ENCODE measurements at regions not wholly inside any gene's neighbourhood (a gene's known extent, or its start where the extent isn't known, plus 50 kb on each side); places are given as distances from the start of the nearest gene placed in this dataset.

- DNase-seq: no peak
These were observed 72.3 kb downstream of the GMNC start for GRCh38 chr3:190790185-190790584.

DNA sequence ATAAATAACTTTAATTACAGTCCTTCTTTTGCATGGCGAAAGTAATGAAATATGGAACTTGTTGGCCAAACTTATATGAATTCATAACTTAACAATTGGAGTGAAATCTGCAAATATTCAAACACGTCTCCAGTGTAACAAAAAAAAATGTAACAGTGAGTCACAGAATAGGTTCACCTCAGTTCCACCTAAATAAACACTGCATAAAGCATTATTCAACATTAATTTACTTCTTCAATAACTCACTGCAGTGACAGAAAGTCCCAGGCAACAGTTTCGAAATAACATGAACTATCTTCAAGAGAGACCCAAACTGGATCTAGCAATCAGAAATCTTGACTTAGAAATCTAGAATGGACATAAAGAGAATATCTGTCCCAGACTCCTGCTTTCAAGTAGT is 75.6 kb downstream of the GMNC start:
- no peak for DNase-seq

GRCh38 chr3:190785047-190785446 is 77.4 kb downstream of the GMNC start:
- DNase-seq: no peak

DNA sequence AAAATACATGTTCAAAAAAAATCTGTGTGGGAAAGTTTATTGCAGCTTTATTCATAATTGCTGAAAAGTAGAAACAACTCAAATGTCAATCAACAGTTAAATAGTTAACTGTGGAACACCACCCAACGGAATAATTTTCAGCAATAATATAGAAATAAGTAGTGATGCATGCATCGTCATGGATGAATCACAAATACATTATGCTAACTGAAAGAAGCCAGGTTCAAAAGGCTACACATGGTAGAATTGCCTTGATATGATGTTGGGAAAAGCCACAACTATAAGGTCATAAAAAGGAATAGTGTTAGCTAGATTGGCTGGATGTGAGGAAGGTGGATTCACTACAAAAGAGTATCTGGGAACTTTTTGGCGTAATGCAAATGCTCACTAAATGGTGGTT is 82.0 kb downstream of the GMNC start:
- DNase-seq: no peak

GRCh38 chr3:190774633-190775032 is 87.9 kb downstream of the GMNC start:
- no peak for DNase-seq

DNA sequence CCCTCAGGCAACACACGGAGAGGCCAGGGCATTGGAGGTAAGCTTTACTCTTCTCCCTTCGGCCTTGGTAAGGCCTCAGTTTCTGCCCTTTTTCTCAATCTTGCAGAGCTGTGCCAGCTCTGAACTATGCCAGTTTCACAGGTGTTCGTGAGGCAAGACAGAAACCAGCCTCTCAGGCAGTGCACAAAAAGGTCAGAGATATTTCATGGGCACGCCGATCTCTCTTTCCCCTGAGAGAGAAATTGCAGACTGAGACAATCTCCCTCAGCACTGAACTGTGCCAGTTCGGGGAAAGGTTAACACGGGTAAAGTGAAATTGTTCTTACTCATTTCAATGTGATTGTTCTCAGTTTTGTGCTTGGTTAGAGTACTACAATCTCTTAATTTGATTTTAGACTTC is 88.5 kb downstream of the GMNC start:
- DNase-seq: no peak

DNA sequence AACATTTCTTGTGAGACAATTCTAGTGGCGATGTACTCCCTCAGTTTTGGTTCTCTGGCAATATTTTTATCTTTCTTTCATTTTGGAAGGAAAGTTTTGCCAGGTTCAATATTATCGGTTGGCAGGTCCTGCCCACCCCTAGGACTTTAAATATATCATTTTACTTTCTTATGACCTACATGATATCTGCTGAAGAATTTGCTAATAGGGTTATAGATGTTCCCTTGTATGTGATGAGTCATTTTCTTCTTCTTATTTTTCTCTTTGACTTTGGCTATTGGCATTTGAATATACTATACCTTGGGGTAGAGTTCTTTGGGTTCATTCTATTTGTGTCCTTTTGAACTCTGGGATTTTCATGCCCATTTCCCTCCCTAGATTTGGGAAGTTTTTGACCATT is 89.7 kb downstream of the GMNC start:
- no peak for DNase-seq

DNA sequence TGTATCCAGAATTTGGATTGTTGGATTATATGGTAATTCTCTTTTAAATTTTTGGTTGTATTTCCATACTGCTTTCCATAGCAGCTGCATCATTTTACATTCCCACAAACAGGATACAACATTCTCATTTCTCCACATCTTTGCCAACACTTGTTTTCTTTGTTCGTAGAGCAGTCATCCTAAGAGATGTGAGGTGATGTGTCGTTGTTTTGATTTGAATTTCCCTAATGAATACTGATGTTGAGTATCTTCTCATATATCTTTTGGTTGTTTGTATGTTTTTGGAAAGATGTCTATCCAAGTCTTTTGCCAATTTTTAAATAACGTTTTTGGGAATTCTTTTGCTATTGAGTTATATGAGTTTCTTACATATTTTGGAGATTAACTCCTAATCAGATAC is 93.6 kb downstream of the GMNC start:
- no peak for DNase-seq

DNA sequence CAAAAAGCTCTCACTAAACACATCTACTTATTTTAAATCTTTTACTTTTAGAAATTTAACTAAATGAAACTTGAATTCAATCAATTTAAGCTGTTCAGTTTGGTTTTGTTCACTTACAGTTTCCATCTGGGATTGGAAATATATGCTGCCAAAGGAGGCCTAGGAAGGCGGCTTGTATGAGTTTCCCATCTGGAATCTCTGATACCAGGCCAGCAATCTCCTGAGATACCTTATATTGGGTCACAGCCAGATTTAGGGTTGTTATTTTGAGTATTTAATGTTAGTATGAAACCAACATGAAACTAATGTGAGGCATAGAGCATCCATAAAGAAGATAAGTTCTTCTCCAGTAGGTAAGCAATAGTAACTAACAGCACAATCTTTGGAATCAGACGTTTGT is 94.6 kb downstream of the GMNC start:
- DNase-seq: no peak

GRCh38 chr3:190764231-190765134 is 98.0 kb downstream of the GMNC start:
- DNase-seq: no peak

GRCh38 chr3:190762801-190763200 is 99.7 kb downstream of the GMNC start:
- DNase-seq: no peak

- no peak for DNase-seq
These were observed 114.9 kb downstream of the GMNC start for GRCh38 chr3:190747571-190747970.

DNA sequence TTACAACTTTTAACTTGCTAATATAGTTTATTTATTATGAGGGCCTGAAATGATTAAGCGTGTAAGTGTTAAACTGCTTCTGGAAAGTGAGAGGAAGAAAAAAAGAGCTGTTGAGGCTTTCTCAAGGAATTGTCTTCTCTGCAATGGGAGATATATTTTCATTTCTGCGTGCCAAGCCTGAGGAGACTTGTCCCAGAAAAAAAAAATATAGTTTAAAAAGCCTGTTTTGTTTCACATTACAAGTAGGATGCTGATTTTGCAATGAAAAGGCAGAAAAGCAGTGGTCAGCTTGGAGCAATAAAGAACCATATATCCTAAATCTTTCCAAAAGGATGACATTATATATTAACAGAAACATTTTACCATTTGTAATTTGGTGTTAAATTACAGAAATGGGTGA is 115.5 kb downstream of the GMNC start:
- no peak for DNase-seq

GRCh38 chr3:190746531-190746930 is 116.0 kb downstream of the GMNC start:
- DNase-seq: no peak

DNA sequence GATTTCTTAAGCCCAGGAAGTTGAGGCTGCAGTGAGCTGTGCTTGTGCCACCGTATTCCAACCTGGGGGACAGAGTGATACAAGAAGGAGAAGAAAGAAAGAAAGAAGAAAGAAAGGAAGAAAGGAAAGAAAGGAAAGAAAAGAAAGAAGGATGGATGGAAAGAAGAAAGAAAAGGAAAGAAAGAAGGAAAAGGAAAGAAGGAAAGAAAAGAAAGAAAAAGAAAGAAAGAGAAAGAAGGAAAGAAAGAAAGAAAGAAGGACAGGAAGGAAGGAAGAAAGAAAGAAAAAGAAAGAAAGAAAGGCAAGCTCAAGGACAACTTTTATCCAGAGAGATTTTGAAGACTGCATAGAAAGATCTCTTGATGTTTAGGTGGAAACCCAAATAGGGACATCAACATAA is 120.7 kb downstream of the GMNC start:
- DNase-seq: no peak

DNA sequence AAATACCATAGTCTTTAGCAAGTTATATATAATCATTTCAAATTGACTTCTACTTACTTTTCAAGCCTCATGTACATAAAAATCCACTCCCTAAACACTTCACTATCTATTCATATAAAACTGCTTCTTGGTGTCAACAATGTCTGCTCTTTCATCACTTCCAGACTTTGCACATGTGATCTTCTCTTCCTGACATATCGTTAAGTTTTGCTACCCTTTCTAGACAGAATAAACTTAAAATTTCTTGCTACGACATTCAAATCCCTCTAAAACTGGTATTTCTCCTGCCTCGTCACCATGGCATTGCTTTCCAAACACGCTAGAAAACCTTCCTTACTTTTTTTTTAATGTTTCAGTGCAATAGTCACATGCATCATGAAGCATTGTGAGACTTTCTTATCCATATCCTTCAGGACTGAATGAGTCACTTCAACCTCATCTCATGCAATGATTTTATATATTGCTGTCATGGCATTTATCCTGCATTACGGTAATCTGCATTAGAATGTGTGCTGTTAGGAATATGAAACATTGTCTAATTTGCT is 122.8 kb downstream of the GMNC start:
- no peak for DNase-seq

DNA sequence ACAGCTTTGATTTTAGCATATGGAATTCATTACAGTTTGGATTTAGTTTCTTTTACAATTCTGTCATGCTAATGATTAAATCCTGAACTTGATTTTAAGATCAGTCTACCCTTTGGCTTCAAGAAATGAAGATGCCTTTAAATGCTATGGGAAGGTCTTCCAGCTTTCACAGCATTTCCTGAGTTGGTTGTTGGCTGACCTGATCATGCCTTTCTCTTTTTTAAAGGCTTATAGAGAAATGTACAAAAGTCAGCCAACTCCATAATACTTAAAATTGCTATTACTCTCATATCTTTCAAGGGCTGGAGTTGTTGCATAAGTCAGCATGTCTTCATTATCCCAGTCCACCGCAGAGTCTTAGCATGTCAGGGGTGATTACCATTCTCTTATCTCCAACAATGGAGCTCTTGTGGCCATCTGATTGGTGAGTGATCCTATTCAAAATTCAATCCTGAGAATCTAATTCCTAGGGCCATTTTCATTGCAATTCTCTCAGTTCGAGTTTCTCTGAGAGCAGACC is 123.8 kb downstream of the GMNC start:
- DNase-seq: no peak

DNA sequence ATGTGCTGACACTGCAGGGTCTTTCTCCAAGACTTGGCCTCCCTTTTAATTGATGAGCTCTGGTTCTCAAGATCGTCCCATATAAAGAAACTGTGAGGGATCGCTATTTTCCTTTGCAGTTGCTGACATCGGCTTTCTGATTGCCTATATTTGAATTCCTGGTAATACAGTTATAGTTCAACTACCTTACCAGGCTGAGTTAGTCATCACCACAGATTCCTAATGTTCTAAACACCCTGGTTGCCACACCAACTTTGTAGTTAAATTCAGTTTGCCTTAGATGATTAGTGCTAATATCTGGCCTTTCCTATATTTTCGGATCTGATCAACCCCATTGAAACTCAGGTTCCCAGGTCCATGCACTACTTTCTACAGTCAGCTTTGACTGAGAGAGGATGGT is 125.0 kb downstream of the GMNC start:
- no peak for DNase-seq

- no peak for DNase-seq
These were observed 128.0 kb downstream of the GMNC start for GRCh38 chr3:190734490-190734889.

DNA sequence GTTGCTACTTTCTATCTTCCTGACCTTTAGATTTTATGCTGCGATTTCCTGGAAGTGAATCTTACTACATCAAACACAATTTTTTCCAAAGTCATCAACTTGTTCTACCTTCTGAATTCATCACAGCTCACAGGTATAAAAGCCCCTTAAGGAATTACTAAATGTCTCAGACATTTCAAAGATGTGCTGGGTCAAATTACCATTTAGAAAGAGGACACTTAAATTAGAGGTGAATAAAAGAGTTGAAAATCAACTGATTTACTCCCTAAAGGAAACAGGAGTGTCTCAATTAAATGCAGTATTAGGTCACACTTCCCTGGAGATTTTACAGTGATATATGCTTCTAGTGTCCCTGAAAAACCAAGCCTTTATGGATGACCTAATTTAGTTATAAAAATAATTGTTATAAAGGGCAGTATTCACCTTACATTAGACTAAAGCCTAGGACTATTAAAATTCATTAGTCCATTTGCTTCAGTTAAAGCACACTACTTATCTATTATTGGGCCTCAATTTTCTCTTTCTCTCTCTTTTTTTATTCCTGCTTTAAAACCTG is 128.8 kb downstream of the GMNC start:
- DNase-seq: no peak

DNA sequence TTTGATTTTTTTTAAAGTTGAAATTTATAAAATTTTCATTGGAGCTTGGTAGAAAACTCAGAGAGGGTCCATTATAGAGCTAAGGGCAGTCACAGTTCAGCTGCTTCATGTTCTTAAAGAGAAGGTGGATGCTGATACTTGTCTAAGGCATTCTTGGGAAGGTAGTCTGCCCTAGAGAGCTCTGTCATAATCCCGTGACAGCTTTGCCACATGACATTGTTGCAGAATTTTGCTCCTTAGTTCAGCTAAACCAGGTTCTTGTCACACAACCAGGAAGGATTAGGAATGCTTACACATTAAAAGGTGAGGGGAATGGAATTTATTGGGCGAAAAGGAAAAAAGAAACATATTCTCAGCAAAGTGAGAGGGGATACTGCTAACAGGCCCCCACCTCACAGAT is 130.9 kb downstream of the GMNC start:
- DNase-seq: no peak

GRCh38 chr3:190728574-190729246 is 133.8 kb downstream of the GMNC start:
- DNase-seq: peak in 1 of 3 donors; percentile 14

GRCh38 chr3:190722181-190722905 is 140.2 kb downstream of the GMNC start:
- no peak for DNase-seq
